PC-3 (cell line): ENCODE measurements at regions not wholly inside any gene's neighbourhood (a gene's known extent, or its start where the extent isn't known, plus 50 kb on each side); places are given as distances from the start of the nearest gene placed in this dataset.

Experiments used
- ATAC-seq: fragments of 200-7000 bp; cut with Tn5 transposase; 2 replicates; pipeline ENCODE4 v1.9.1; 2020; ENCODE audit warnings: mild to moderate bottlenecking, moderate library complexity
- BruUV-seq: library from RNA; stranded (reverse); fragments of 400-500 nt; replicated peaks from 2 replicates; lab custom pipeline; 2021; lab: Mats Ljungman, UMichigan
- CTCF ChIA-PET: fragments of 300-600 bp; sonication (Branson Sonifier 250); formaldehyde crosslinking; loops from one replicate; lab custom pipeline; 2022; ENCODE audit warnings: antibody characterized with exemption; lab: Charles Lee
- POLR2A ChIA-PET: fragments of 300-600 bp; sonication (Branson Sonifier 250); formaldehyde crosslinking; loops from one replicate; lab custom pipeline; 2022; ENCODE audit warnings: antibody characterized with exemption; ENCODE audit not compliant: unreplicated experiment; lab: Charles Lee
- DNase-seq: peaks from one replicate; pipeline ENCODE4 v3.0.0-alpha.2; 2015
- H2AFZ ChIP-seq: fragments of 300-600 bp; sonication (generic); 2 replicates; pipeline ENCODE4 v1.6.0; 2016; ENCODE audit warnings: antibody characterized with exemption, low read length
- H3F3A ChIP-seq: fragments of 300-600 bp; sonication (generic); one replicate; pipeline ENCODE4 v1.6.0; 2017; ENCODE audit warnings: antibody characterized with exemption, low read length, control low read depth, mild to moderate bottlenecking; ENCODE audit not compliant: unreplicated experiment
- H3K27ac ChIP-seq: fragments of 300-600 bp; sonication (generic); 2 replicates; pipeline ENCODE4 v1.5.1; 2016; ENCODE audit warnings: mild to moderate bottlenecking, low read length
- H3K27me3 ChIP-seq: fragments of 300-600 bp; sonication (generic); 2 replicates; pipeline ENCODE4 v1.6.1; 2016; ENCODE audit warnings: low read length, mixed read lengths
- H3K36me3 ChIP-seq: fragments of 300-600 bp; sonication (generic); 2 replicates; pipeline ENCODE4 v1.6.1; 2016; ENCODE audit warnings: low read depth, mixed run types, low read length, mixed read lengths
- H3K4me1 ChIP-seq: fragments of 300-600 bp; sonication (generic); 2 replicates; pipeline ENCODE4 v1.5.1; 2016; ENCODE audit warnings: low read length; ENCODE audit not compliant: insufficient read depth
- H3K4me2 ChIP-seq: fragments of 300-600 bp; sonication (generic); 2 replicates; pipeline ENCODE4 v1.6.0; 2016; ENCODE audit warnings: low read length
- H3K4me3 ChIP-seq: fragments of 300-600 bp; sonication (generic); 2 replicates; pipeline ENCODE4 v1.5.1; 2016; ENCODE audit warnings: mild to moderate bottlenecking, low read length, mixed read lengths
- H3K79me2 ChIP-seq: fragments of 300-600 bp; sonication (generic); 2 replicates; pipeline ENCODE4 v1.6.1; 2017; ENCODE audit warnings: low read length, mixed read lengths
- H3K9ac ChIP-seq: fragments of 300-600 bp; sonication (generic); 2 replicates; pipeline ENCODE4 v1.6.0; 2016; ENCODE audit warnings: mild to moderate bottlenecking, low read length
- H3K9me2 ChIP-seq: fragments of 300-600 bp; sonication (generic); replicated peaks from 2 replicates; pipeline ENCODE4 v1.6.1; 2016; ENCODE audit warnings: mixed run types, low read length, mixed read lengths
- H3K9me3 ChIP-seq: fragments of 300-600 bp; sonication (generic); 2 replicates; pipeline ENCODE4 v1.6.1; 2016; ENCODE audit warnings: low read length, mixed read lengths
- H4K20me1 ChIP-seq: fragments of 300-600 bp; sonication (generic); 2 replicates; pipeline ENCODE4 v1.6.1; 2016; ENCODE audit warnings: low read length, mixed read lengths
- CTCF ChIP-seq: fragments of 300-600 bp; sonication (generic); conservative IDR thresholded peaks from 2 replicates; pipeline ENCODE4 v1.5.1; 2017; ENCODE audit warnings: antibody characterized with exemption, low read depth, mild to moderate bottlenecking, low read length
- EZH2 ChIP-seq: fragments of 300-600 bp; sonication (generic); IDR thresholded peaks from one replicate; pipeline ENCODE4 v1.6.1; 2017; ENCODE audit warnings: antibody characterized with exemption, mild to moderate bottlenecking, low read length; ENCODE audit not compliant: unreplicated experiment
- EZH2phosphoT487 ChIP-seq: fragments of 300-600 bp; sonication (generic); IDR thresholded peaks from 2 replicates; pipeline ENCODE4 v1.6.1; 2018; ENCODE audit warnings: mild to moderate bottlenecking, antibody characterized with exemption, low read length, borderline replicate concordance
- intact Hi-C: fragments of 100-400 bp; cut with micrococcal nuclease; formaldehyde crosslinking; loops from 2 replicates; pipeline ENCODE4 v1.9.0; 2023

GRCh38 chr5:174558190-174558589, 166.2 kb upstream of the MSX2 start:
- Histone ChIP-seq H3K27me3 (no peaks in the 10 kb centered on the region), H3K4me2 (no peak overlapping the region), H3K4me3 (no peak overlapping the region), H3K9me3 (no peaks in the 10 kb centered on the region), H3K27ac (no peak overlapping the region), H3F3A (no peaks in the 10 kb centered on the region), H3K79me2 (no peaks in the 10 kb centered on the region), H3K9ac (no peak overlapping the region), H4K20me1 (no peaks in the 10 kb centered on the region), H3K9me2 (no peaks in the 10 kb centered on the region), H3K36me3 (no peaks in the 10 kb centered on the region), H3K4me1 (no peaks in the 10 kb centered on the region), H2AFZ (no peak overlapping the region)
- ChIA-PET POLR2A (no interaction called here), CTCF (no interaction called here)
- BruUV-seq = no TSS peak
- ATAC-seq = no peak
- TF ChIP-seq EZH2phosphoT487 (no peak), CTCF (no peak), EZH2 (no peak)
- no peak for DNase-seq
- intact Hi-C loops = no loop called here

DNA sequence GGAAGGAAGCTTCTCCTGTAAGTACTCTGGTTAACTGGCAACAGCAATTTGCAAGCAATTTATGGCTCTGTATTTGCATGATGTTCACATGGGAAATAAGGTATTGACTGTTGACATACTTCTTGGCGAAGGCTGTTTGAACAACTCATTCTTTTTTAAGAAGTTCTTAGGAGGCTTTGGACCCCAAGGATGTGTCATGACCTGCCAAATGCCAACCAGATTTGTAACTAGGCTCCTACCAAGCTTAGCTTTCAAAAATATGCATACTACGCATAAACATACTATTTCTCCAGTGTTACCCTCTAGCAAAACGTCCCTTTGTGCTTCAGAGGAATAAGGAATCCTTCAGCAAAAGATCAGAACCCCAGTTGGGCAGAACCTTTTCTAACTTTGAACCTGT, 165.2 kb upstream of the MSX2 start:
- BruUV-seq = no TSS peak
- intact Hi-C loops = no loop called here
- H3F3A ChIP-seq = no peaks in the 10 kb centered on the region
- CTCF ChIA-PET = no interaction called here
- no peaks in the 10 kb centered on the region for H3K4me1 ChIP-seq
- H3K27ac ChIP-seq = no peak overlapping the region
- H3K4me3 ChIP-seq = no peak overlapping the region
- no peak overlapping the region for H3K4me2 ChIP-seq
- POLR2A ChIA-PET = no interaction called here
- H3K79me2 ChIP-seq = no peaks in the 10 kb centered on the region
- DNase-seq (no peak), ATAC-seq (no peak)
- H3K9ac ChIP-seq = no peak overlapping the region
- no peaks in the 10 kb centered on the region for H3K36me3 ChIP-seq
- no peaks in the 10 kb centered on the region for H3K9me3 ChIP-seq
- H3K9me2 ChIP-seq = no peaks in the 10 kb centered on the region
- no peaks in the 10 kb centered on the region for H3K27me3 ChIP-seq
- no peak overlapping the region for H2AFZ ChIP-seq
- TF ChIP-seq EZH2 (no peak), CTCF (no peak)
- no peaks in the 10 kb centered on the region for H4K20me1 ChIP-seq

DNA sequence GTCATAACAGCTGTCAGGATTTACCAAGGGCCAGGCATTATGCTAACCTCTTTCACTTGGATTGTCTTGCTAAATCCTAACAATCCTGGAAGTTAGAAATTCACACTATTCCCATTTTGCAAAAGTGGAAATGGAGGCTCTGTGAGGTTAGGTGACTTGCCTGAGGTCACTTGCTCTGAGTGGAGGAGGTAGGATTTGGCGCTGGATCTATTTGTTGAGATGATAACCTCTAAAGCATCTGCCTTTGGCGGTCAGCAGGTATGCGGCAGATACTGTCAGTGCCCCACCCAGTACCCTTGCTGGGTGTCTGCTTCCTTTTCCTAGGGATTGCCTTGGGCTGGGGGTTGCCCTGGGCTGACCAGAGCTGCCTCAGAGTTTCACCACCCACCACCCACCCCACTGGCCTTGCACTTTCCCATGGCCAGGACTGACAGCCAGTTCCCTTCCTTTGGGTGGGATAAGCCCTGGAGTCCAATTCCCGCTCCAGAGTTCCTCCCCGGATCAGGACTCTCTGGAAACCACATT, 164.8 kb upstream of the MSX2 start:
- Histone ChIP-seq H4K20me1 (no peaks in the 10 kb centered on the region), H3K36me3 (no peaks in the 10 kb centered on the region), H3K27ac (no peak overlapping the region), H3K4me1 (no peaks in the 10 kb centered on the region), H3K9me3 (no peaks in the 10 kb centered on the region), H3K9ac (no peak overlapping the region), H3F3A (no peaks in the 10 kb centered on the region), H3K9me2 (no peaks in the 10 kb centered on the region), H3K79me2 (no peaks in the 10 kb centered on the region), H3K4me2 (no peak overlapping the region), H3K27me3 (no peaks in the 10 kb centered on the region), H2AFZ (no peak overlapping the region), H3K4me3 (no peak overlapping the region)
- intact Hi-C loops = no loop called here
- ChIA-PET CTCF (no interaction called here), POLR2A (no interaction called here)
- no peak for ATAC-seq
- DNase-seq = no peak
- BruUV-seq = no TSS peak
- TF ChIP-seq CTCF (no peak), EZH2 (no peak), EZH2phosphoT487 (no peak)
